ENCODE measurements at regions not wholly inside any gene's neighbourhood (a gene's known extent, or its start where the extent isn't known, plus 50 kb on each side); places are given as distances from the start of the nearest gene placed in this dataset.
"Not testable (repeated sequence)": the region's sequence is repeated elsewhere in the genome, so short reads cannot be mapped to it uniquely, and the experiment has no call there.

DNA sequence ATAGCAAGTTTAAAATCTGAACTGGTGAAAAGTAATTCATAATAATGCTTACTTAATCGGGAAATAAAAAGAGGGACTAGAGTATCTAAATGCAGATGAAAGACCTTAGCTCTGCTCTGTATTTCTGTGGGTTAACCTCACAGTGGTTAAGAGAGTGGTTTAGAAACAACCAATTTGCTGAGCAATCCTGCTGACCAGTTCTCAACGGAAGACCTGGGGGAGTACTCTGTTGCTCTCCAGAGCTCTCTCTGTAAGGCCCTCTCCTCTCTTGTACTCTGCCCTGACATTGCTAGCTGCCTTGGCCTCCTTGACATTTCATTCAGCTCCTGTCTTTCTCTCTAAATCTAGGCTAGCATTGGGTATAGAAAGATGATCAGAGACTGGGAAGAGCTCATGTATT is 1186.6 kb upstream of the SEMA6A start:
- no peak for DNase-seq

DNA sequence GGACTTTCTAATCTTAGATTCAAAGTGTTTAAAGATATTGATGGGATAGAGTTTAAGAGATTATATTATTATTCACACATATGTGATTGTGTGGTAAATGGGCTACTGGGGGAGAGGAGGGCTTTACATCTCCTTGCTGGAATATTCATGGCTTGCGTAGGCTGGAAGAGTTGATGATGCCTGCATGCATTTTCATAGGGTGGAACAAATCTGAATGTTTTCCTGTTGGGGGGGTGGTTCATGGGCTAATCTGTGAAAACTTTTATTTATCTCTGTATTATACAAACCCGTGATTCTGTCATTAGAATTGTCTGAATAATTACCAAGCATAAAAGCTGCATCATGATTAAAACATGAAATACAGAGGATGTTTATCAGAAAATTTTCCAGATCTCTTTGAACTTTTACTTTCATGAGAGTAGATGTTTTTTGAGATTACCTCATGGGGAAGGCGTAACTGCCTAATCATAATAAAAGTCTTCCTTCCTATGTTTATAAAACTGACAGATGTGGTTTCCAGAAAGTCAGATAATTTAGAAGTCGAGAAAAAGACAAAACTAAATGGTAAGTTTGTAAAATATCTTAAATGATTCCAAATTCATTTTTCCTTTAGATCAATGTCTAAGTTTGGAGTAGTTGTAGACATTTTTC is 1185.4 kb upstream of the SEMA6A start:
- no peak for DNase-seq

DNA sequence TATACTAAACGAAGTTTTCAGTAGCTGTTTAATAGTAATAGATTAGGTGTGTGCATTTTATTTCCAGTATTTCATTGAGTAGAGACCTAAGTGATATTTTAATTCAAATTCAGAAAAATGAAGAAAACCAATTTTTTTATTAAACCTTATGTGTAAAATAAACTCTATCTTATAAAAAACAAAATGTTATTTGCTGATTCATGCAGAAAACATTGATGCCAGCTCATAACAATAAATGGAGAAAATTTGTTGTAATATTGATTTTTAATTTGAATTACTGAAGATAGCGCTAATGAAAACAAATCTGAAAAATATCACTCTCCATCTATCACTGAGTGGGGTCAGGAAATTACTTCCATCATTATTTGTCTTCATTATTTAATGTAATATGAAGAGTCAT is 1177.8 kb upstream of the SEMA6A start:
- DNase-seq = no peak

DNA sequence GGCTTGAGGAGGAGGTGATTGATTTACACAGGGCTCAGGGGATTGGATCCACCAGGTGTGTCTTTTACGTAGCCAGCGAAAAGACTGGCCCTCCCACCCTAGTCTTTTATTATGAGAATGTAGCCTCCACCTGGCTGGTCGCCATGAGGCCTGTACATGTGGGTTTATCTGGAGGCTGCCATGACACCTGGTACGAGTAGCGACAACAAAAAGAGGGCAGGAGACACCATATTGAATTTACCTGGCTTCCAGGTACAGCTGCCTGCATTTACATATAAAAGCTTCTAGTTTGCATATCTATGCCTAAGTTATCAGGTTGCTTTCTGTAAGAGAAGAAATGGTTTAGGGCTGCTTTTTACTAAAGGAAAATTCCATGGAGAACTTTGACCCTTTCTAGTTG is 1173.7 kb upstream of the SEMA6A start:
- DNase-seq = no peak

DNA sequence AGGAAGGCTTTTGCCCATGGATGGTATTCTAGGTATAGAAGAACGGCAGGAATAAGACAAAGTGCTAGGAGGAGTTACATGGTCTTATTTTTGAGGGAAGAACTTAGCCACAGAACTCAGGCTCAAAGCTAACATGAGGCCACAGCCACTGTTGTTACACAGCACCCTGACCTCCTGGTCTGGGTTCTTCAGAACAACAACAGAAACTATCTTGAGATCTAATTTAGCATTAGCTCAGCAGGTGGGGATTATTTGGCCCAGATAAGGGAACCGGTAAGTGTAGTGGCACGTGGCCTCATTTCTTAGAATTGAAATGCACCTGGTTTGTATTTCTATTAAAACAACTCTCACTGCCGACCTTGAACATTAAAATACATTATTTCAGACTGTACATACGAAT is 1168.7 kb upstream of the SEMA6A start:
- DNase-seq = no peak

DNA sequence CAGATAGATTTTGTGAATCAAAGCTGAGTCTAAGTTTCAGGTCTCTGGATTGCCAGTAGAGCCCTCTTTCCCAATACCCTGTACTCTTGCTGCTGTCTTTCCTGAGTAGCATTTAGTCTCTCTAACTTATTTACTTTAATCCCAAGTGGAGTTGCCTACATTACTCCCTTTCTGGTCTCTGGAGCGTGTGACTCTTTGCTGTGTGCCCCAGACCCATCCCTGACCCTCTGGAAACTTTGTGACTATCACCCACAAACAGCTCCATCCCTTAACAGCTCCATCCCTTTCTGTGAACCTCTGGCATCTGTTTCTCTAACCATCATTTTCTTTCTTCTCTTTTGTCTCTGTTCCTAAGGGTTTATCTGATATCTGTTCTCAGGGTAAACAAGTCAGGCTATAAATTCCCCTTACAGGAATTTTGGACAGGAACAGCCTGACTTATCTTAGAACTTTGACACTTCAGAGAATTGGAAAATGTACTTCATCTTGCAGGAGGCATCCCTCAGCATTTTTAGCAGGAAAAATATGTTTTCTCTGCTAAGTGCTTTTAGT is 1167.1 kb upstream of the SEMA6A start:
- DNase-seq = no peak

DNA sequence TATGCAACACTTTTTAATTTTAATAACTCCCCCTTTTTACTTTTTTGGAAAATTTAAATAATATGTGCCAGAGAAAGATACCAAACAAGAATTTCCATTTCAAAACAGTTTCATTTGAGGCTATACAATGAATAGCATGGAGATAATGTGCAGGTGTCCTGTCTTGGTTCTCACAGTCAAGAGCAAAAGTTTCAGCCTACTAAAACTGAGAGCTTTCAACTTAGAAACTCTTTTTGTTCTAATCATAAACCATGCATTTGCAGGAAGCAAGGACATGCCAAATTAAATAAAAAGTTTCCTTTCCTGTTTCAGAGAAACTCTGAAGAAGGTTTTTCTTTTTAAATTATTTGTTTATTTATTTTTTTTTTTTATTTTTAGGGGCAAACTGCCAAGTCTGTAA is 1165.6 kb upstream of the SEMA6A start:
- DNase-seq = no peak

DNA sequence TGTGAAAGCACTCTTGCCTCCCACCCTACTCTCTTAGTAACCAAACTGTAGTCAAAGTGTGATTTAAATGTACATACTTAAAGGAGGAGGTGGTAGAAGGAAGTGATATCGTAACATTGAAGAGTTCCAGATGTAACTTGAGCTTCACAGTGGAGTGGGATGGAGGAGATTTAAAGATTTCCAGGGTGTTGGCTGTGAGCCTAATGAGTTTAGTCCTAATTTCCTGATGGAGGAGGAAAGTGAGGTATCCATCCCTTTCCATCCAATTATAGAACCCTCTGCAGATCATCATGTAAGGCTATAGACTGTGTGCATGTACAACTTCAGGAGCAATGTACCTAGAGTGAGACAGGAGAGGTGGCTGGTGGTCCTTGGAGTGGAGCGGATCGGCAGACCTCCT is 1163.9 kb upstream of the SEMA6A start:
- no peak for DNase-seq

DNA sequence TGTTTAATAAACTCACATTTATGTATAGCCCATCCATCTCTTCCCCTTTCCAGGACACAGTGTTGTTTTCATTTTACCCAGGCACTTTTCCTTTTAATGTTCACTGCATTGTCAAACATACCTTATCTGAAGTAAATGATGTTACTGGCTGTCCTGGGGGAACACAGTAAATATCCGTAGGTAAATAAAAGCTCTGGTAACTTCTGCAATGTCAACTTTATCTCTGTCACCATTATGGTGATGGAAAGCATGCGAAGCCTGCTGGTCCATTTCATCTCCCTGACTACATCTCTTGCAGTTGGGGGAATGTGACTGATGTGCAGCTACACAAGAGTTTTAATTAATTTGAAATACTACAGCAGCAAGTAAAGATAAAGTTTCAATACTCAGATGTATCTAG is 1162.1 kb upstream of the SEMA6A start:
- no peak for DNase-seq

DNA sequence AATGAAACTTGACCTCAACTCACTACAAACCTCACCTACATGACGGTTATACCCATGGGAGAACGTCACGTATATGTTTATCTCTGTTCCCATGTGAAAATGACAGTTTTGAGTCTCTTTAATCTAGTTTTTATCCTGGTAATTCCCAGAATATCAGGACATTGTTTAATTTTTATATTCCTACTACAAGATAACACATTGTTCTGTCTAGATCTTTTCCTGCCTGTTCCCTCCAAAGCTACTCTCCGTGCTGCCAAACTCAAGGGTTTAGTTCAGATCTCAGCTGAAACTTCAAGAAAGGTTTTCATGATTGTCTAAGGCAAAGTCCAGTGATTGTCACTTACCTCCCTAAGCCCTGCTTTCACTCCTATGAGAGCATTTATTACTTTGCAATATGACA is 1159.4 kb upstream of the SEMA6A start:
- DNase-seq = no peak

DNA sequence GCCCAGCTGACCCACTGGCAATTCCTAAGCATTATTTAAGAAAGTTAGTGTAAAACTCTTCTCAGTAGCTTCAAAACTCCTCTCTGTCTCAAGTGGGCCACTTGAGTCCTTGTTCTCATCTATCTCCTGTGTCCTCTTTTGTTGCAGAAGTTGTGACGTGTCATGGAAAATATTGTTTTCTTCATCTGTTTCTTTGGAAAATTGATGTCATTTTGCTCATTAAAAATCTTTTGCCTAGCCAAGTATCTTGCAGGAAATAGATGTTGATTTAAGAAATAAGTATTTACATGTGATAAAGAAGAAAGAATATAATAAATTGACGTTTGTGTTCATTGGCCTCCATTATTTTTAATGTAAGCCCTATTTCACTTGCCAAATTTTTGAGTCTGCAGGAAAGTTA is 1158.4 kb upstream of the SEMA6A start:
- no peak for DNase-seq

DNA sequence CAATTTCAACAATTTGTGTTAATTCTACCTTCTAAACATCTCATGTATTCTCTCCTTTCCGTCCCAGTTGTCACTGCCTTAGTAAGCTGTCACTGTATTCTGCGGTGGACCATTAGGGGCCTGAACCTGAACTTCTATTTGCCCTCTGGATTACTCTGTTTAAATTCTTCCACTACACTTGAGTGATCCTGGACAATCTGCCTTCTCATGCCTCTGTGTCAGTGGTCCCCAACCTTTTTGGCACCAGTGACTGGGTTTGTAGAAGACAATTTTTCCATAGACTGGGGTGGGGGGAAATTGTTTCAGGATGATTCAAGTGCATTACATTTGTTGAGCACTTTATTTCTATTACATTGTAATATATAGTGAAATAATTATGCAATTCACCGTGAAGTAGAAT is 1157.6 kb upstream of the SEMA6A start:
- no peak for DNase-seq

DNA sequence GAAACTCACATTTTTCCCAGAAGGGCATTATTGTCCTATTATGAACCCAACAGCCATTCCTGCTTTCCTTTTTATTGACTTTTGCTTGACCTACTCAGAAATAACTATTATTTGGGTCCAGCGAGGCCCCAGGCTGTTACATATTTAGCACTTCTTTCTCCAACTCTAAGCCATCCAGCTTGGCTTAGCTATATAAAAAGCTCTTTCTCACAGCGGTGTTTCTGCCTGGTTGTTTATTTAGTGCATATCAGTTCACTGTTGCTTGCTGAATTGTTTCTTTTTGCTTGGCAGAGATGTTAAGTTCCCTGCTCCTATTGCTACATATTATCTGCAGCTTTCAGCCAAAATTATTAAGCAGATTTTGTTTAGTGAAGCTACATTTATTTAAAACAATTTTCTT is 1156.8 kb upstream of the SEMA6A start:
- no peak for DNase-seq

DNA sequence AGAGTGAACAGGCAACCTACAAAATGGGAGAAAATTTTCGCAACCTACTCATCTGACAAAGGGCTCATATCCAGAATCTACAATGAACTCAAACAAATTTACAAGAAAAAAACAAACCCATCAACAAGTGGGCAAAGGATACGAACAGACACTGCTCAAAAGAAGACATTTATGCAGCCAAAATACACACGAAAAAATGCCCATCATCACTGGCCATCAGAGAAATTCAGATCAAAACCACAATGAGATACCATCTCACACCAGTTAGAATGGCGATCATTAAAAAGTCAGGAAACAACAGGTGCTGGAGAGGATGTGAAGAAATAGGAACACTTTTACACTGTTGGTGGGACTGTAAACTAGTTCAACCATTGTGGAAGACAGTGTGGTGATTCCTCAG is 1146.2 kb upstream of the SEMA6A start:
- DNase-seq = not testable (repeated sequence)

DNA sequence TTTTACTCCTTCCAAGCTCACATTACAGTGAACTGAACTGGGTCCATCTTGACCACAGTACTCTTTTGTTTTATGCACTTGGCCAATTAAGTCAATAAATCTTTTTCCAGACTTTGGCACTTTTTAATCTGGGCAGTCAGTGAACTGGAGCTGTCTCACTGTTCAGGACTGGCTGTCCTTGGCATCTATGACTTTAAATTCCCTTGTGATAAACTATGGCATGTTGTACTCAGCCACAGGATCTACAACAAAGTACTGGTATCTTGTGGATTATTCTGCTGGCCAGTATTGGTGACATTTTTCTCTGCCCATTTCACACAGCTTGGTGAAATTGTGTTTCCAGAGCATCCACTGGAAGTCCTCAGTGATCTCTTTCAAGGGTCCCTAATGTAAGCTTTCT is 1144.8 kb upstream of the SEMA6A start:
- DNase-seq = no peak

DNA sequence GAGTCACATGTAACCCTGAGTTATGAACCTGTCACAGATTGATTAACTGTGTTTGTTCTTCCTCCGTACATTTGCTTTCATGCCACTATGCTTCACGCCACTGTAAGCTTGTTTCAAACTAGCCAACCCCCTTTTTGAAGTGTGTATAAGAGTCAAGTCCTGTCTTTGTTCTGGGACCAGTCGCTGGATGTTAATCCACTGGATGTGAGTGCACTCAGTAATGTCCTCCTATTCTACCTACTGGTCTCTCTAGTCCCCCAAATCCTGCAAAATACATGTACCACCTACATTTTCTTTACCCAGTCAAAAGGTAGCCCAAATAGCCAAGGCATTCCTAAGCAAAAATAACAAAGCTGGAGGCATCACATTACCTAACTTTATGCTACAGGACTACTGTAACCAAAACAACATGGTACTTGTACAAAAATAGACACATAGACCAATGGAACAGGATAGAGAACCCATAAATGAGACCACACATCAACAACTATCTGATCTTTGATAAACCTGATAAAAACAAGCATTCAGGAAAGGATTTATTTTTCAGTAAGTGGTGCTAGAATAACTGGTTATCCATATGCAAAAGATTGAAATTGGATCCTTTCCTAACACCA is 1139.1 kb upstream of the SEMA6A start:
- DNase-seq = no peak

DNA sequence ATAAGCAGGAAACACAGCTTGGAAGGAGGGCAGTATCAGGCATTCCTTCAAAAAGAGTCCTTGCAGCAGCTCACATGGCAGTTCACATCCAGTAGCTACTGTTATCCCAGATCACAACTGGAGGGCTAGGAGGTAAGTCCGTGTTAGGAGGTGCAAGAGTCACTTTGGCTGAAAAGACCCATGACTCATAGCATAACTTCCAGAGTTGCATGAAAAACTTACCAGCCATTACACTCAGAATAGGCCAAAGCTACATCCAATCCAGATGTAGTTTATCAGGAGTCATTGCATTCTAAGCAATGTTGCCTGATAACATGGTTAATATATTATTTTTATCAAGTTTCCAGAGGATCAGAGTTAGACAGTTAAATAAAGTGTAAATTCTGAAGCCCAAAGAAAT is 1126.4 kb upstream of the SEMA6A start:
- DNase-seq = no peak

DNA sequence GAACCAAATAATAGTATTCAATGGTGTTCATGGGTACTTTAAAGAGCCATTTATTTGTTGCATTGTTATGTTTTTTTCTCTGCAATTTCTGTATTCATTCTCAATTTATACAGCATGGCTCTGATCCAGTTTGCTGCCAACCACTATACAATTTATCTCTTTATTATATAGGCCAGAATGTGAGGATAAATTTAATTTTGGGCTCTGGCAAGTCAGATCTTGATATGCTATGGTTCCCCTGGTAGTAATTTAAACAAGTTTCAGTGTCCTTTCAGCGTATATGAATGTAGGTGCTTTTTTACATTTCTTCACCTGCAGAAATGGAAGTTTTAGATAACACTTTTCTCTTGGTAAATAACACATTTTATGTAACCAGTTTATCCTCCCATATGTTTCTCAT is 1118.0 kb upstream of the SEMA6A start:
- DNase-seq = no peak

DNA sequence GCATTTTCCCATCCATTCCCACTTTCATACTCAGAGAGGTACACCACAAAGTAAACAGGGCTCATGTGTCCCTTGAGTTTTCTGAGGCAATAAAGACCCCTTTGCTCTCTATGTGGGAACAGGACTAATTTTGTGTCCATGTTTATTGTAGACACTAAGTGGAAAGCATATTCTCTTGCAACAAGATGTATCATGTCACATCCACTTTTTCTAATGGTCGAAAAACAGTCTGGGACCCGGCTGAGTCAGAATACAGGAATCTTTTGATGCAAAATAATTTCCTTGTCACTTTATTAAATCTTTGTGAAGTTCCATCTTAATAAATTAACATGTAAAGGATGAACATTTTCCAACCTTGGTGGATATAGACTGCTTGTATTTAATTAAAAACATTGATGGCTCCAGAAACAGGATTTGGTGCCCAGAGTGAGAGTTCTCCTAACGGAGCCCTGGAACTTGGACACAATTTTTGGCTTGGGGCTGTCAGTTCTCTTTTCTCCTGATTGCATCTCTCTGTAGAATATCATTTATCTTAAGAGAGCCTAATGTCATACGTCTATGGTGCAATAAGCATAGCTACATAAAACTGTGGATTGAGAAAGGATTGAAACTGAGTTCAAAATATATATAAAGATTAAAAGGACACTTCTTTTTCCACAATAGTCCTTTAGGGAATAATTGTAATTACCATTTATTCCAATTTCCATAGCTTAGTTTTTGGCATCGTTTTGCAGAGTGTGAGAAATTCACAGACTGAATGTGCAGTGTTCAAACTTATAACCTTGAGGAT is 1116.7 kb upstream of the SEMA6A start:
- no peak for DNase-seq

DNA sequence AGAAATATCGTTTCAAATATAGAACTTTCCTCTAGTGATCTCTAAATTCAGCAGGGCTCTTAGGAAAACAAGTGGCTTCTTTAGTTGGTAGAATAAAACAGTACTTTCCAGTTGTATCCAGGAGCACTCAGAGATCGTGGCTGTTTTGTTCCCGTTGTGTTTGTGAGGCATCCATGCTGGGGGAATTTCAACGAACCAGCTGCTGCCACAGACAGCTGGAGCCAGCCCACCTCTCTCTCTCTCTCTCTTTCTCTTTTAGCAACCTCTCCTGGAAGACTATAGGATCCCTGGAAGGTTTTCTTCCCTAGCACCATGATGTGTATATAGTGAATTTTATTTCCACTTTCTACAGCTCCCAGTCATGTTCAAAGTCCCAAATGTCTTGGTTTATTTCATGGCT is 1116.0 kb upstream of the SEMA6A start:
- DNase-seq = no peak

DNA sequence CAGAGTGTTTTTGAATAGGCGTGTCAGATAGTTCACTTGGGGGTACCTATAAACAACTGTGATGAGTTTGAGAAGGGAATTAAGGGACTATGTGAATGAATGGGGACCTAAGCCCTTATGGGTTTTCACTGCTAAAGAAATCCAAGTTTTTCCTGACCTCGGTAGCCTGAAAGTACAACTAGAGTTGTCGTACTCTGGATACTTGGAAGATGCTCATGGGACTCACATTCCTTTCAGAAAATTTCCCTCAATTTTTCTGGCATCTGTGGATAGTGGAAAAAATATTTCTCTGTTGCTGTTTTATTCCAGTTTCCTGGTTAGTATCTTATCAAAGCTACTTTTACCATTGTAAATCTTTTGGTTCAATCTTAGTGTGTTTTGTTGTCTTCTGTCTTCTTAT is 1112.3 kb upstream of the SEMA6A start:
- DNase-seq = no peak

DNA sequence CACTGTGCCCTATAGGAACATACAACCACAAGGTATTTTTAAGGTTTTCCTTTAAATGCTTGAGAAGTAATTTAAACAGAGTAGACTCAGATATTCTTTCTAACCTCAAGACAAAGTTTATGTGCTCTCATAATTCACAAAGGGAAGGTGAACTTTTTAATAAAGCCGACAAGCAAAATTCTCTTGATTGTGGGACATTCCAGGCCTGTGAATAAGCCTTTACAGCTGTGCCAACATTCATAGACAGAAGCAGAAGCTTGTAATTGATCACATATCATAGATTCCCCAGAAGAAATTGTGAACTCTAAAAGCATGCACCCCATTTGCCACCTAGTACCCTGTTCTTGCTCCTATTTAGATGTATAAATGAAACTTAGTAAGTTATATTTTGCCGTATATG is 1107.8 kb upstream of the SEMA6A start:
- DNase-seq = no peak

DNA sequence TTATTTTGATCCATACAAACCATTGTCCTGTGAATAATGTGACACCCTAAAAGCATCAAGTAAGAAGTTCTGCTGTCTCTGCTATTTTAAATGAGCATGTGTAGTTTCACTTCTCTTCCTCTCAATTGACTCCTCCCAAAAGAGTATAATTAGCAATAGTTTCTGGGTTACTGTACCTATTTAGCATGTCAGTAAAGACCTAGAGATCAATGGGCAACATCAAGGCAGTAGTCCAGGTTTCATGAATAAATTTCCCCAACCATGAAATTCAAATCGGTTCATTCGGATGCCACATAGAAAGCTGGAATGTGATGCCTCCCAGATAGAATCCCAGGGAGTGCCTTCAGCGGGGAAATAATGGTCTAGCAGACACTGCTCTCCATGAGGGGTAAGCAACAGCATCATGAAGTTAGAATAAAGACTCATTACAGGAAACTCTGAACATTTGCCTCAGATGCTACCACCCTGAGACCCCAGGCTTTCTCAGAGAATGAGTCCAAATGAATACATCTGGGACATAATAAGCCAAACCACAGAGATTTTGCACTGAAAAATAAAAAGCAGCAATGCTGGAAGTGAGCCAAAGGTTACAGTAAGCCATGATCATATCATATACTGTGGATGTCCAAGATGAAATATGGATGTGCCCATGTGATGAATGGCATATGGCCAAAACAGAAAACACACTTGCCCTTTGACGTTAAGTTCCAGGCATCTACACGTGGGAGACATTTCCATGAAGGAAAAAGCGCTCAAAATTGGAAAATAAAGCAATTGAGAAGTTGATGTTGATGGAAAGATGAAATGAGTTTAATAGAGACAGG is 1107.0 kb upstream of the SEMA6A start:
- DNase-seq = no peak
